HUDEP-2 (cell line): ENCODE measurements at regions not wholly inside any gene's neighbourhood (a gene's known extent, or its start where the extent isn't known, plus 50 kb on each side); places are given as distances from the start of the nearest gene placed in this dataset.
A peak's percentile ranks its signal among the peaks of the same experiment; 100 is the strongest.

Source experiments
- DNase-seq, 76 experiments: peaks; one replicate each; lab custom pipeline; 2025; ENCODE audit not compliant: unreplicated experiment in 76 of 76; lab: John Stamatoyannopoulos, UW

DNA sequence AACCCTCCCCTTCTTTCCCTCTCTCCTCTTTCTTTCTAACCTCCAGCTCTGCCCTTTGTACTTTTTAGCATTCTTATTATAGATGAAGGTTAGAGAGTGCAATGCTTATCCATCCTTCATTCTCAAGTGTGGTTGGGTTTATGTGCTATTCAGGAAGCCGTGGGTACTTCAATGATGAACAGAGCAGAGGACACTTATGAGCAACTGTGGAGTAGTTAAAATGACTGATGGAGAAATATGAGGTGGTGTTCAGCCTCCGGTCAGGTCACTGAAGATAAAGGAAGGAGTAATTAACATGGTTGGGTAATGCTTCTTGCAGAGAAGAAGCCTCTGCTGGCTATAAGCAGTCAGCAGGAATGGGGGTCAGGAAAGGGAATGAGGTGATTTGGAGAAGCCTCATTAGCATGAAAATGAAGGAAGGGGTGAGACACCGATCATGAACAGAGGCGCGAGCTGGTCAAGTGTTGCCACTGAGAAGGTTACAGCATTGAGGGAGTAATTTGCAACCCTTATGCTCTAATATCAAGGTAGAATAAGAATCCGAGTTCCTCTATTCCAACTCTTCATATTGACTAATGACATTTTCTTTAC lies 174.7 kb downstream of the LPIN1 start:
- no peak for DNase-seq

DNA sequence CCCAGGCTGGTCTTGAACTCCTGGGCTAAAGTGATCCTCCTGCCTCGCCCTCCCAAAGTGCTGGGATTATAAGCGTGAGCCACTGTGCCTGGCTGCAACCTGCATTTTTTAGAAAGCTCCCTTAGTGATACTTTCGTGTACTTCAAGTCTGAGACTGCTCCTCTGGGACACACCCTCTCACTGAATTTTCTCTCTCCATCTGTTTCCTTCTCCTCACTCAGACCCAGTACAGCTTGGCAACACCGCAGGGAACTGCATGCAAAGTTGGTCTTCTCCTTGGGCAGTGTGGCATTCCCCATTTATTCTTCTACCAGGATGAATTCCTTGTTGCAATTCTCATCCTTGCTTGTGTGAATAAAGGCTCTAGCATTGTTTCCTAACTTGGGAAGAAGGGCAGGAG lies 175.9 kb downstream of the LPIN1 start:
- no peak for DNase-seq

DNA sequence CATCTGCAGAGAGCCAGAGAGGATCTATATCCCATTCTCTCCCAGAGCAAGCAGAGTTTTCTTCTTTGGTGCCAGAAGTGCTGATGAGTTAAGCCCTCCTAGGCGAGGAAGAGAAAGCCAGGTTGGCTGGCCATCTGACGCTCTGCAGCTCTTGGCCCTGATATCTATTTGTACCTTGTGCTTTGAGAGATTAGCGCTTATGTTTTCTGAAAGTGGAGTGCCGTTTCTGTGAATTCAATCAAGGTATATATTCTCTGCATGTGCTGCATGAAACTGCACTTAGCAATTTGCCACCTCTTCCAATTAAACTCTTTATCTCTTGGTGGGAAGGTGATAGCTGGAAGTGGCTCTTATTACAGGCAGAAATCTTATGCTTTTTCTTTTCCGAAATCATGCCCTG lies 177.5 kb downstream of the LPIN1 start:
- no peak for DNase-seq

DNA sequence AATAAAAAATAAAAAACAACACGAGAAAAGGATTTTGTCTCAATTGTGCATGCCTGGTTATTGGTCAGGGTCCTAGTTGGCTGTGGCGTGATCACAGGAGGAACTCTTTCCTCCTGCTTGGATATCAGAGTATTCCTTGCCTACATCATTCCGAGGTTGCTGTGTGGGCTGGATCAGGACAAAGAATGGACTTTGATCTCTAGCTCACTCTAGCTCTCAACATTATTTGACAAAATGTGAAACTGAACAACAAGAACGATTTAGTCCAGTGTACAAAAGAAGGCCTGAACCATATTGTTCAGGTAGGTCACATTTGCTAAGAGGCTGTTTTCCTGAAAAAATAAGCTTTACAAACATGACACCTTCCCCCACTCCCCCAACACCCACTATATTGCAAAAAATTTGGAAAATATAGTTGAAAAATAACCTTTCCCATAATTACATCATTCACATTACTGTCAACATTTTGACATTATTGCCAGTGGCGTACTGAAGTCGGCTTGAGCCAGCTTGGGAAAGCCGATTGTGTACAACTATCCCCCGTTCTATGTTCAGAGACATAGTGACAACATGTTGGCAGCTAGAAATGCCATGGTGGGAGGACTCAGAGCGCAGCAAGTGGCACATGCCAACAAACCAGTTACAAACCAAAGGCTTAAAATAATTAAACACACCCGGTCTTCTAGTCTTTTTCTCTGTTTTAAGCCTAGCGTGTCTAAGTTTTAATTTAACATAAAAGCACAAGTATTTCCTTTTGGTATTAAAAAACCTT lies 179.0 kb downstream of the LPIN1 start:
- DNase-seq, result no peak

DNA sequence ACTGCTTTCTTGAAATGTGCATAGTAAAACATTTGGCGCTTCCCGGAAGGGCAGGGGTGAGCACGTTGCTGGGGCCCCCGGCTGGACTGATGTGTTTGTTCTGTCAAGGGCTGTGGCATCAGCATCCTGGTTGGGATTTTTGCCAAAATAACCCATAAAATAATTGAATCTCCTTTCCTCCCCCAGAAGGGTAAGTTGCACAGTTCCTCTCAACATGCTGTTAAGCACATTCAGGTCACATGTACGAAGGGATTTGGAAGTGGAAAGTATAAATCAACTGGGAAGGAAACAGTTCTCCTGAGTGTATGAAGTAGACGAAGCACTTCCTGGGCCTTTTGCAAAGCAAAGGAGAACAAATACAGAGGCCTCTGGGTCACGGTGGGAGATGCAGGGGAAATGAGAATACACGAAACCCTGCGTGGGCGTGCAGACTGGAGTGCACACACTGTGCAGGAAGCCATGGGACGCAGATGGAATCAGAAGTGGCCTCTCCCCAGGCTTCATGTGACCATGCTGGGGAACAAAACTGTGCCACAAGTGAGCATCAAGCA lies 183.9 kb downstream of the LPIN1 start:
- DNase-seq, result no peak

DNA sequence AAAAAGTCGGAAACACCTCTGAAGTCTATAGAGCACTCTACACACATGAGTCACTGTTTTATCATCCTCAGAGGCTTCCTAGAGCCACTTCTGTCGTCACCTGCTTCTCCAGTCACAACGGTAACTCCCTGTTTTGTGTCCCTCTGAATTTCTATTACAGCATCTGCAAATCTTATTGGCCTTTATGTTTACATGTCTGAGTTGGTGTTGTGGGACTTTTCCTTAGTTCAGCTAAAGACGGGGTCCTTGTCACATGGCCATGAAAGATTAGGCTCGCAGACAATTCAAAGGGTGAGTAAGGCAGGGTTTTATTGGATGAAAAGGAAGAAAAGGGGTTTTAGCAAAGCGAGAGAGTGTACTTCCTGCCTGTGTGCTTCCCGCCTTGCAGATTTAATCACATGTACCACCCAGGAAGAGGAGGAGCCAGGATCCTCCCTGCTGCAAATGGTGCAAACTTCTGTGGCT lies 185.6 kb downstream of the LPIN1 start:
- no peak for DNase-seq

DNA sequence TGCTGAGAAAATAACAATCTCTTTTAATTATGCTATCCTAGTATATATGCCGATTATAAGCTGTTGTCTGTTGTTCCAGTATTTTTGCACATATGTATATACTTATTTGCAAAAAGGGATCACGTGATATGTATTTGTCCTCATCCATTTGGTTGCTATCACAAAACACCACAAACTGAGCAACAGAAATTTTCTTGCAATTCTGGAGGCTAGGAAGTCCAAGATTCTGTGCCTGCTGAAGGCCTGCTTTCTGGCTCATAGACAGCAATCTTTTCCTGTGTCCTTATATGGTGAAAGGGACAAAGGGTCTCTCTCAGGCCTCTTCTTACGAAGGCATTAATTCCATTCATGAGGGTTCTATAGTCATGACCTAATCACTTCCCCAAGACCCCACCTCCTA lies 186.5 kb downstream of the LPIN1 start:
- DNase-seq, result no peak

DNA sequence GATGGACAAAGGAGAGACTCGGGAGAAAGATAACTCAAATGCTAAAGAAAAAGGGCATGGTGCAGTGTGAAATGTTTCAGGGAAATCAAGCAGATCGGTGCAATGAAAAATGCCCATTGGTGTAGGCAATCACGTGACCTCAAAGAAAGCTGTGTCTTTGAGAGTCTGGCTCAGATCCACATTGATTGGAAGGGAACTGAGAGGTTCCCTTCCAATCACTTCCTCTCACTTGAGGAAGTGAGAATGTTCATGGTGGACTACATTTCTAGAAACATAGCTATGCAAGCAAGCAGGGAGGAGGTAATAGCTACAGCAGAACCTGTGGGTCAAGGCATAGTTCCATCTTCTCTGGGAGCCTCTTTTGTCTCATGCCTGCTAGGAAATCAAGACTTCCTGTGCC lies 187.4 kb downstream of the LPIN1 start:
- no peak for DNase-seq

DNA sequence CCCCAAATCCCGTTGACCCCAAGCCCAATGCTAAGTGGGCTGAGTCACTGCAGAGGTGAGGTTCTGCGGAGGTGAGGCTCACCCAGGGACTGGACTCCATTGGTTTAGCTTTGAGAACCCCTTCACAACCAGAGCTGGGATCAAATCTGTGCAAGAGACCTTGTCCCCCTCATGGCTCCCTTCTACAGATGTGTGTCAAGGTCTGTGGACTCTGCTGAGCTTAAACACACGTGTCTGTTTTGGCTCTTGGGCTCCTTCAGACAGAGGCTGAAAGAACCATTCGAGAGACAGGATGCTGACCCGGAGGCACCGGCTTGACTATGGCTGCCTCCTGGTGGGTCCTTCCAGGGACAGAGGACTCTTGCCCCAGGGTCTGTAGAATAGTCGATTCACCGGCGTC lies 190.3 kb downstream of the LPIN1 start:
- DNase-seq, result no peak

DNA sequence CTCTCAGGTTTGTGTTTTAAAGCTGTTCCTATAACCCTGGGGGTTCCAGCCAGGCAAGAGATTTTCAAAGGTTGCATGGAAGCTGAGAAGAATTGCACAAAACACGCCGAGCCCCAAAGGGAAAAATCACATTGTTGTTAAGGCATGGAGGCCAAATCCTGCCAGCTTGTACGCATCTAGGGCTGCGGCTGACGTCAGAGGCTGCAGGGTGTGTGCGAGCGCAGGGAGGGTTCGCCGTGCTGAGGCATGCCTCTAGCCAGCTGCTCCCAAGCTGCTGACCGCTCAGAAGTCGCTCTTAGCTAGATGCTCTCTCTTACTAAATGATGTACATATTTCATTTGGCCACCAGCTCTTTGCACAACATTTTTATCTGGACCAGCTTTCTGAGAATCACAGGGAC lies 191.8 kb downstream of the LPIN1 start:
- DNase-seq, result no peak

DNA sequence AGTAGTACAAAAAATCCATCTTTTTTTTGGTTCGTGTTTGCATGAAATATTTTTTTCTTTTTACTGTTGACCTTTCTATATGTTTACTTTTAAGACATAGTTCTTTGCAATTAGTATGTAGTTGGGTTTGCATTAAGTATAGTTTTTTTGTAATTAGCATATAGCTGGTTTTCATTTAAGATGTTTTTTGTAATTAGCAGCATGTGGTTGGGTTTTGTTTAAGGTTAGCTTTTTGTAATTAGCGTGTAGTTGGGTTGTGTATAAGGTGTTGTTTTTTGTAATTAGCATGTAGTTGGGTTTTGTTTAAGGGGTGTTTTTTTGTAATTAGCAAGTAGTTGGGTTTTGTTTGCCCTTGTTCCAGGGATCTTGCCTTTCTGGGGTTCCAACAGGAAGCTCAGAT lies 193.1 kb downstream of the LPIN1 start:
- DNase-seq, result no peak

DNA sequence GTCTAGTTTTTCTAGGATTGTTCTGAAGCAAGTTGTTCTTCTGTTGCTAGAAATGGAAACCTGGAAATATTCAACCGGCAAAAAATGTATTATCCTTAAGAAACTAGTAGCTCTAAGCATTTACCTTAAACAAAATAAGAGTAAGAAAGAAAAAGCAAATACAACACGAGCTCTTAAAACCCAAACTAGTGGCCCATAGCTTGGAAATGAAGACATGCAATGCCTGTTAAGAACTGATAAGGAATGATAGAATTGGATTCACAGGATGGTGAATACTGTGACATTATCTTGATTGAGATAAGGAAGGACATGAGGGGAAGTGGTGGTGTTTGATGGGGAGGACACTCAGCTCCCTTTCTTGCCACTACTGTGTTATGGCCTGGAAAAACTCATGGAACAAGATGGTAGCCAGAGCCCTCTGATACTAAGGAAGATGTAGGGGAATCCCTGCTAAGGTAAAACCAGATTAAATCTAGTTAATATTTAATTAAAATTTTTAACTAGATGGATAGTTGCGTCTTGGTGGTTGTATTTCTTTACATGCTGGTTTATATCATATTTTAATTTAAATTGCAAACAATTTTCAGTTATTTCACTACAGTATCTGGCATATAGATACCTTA lies 193.8 kb downstream of the LPIN1 start:
- DNase-seq, result peak in 22 of 76 experiments; percentile 5 to 69 (median 37)

DNA sequence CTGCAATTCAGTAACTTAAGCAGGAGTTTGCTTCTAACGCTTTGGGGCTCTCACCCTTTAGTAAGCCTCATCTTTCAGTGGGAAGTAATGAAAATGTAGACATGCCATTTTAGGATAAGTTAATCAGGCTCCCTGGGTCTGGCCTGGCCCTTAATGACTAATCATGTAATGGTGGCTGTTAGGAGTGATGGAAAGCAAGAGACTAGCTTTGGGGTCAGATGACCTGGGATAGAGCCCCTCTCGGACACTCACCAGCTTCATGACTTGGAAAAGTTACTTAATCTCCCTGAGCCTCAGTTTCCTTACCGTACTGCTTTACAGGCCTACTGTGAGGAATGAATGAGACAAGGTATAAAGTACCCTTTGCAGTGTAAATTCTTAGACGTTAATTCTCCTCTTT lies 194.4 kb downstream of the LPIN1 start:
- DNase-seq, result peak in 1 of 76 experiments; percentile 19

DNA sequence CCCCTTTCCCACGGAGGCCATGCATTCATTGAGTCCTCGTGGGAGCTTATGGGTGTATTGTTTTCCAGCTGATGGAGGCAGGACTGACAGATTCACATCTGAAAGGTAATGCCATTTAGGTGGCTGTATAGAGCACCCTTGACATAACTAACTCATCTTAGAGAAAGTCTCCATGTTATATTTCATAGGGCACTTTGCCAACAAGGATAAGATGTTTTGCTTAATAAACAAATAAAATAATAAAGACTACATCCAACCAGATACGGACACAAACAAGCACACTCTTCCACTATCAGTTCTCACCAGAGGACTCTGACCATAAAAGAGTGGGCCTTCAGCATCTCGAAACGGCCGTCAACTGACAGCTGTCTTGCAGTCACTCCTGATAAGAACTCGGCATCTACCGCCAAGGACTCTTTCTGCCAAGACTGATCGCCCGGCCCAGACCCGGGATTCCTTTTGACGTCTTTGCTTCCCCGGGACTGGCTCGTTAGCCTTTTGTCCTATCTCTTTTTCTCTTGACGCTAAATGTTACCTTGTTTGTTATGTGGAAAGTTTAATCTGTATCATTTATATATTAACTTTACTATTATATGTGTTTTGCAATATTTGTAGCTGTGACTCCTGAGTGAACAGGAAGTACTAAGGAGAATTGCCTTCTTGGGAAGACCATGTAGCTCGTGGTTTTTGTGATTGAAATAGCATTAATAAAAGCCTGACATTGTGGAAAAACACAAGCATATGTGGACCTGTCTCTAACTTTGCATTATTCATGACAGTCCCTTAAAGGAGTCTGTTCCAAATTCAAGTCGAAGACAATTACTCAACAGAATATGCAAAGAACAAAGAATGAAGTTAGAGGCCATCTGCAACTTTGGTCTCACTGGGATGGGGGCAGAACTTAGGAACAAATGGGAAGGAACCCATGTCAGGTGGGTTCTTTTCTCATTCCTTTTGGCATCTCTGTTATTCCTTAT lies 195.1 kb downstream of the LPIN1 start:
- peak in 74 of 76 experiments; percentile 30 to 95 (median 82) for DNase-seq

DNA sequence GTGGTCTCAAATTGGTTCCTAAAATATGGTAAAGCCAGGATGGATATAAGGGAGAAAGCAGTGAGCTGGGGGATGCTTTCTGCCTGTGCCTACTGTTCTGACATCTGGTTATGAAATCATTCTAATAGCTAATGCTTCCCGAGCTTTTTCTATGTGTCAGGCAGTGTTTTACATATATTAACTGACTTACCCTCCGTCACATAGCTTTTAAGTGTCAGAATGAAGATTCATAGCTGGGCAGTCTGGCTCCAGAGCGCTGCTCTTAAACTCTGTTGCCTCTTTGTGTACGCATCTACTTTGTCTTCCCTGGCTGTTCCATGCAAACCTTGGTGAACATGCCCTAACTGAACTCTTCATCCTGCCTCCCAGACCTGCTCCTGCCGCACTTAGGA lies 195.7 kb downstream of the LPIN1 start:
- no peak for DNase-seq

DNA sequence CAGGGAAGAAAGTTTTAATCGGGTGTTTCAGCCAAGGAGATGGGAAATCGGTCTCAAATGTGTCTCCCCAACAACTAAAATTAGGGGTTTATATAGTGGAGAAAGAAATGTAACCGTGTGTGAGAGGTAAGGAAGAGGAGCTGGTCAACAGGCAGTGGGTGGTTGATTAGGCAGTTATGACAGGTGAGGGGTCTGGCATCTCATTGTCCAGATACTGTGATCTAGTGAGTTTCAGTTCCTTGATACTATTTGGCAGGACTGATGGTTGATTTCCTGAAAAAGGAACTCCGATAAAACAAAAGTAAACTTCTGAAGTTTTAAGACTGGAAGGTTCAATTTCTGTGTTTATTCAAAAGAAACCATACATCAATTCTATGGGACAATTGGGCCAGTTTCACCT lies 197.9 kb downstream of the LPIN1 start:
- no peak for DNase-seq

DNA sequence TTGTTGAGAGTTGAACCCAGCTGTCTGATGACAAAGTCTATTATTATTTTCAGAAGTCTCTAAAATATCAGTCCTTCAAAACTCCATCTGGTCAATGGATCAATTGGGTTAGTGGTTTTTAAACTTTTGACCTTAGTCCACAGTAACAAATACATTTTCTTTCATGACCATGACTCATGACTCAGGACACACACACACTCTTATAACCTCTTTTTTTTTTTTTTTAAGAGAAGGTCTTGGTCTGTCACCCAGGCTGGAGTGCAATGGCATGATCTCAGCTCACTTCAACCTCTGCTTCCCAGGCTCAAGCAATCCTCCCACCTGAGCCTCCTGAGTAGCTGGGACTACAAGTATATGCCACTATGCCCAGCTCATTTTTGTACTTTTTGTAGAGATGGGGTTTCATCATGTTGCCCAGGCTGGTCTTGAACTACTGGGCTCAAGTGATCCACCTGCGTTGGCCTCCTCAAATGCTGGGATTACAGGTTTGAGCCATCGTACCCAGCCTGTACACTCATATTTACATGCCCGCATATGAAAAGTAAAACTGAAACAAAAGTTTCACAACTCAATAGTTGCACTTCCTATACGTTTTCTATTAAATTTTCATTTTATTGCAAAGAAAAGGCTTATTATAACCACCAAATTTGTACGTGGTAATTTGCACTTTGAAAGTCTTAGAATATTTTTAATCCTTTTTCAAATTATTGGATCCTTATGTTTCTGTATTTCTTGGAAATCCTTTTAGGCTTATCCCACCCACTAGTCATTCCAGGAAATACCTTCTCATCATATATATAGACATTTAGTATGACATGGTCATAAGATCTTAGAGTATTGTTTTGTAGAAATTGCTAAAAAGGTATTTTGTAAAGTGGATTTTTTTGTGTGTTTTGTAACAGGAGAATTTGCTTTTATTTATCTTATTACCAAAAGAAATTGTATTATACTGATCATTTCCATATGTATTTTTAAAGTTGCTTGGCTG lies 199.0 kb downstream of the LPIN1 start:
- no peak for DNase-seq

DNA sequence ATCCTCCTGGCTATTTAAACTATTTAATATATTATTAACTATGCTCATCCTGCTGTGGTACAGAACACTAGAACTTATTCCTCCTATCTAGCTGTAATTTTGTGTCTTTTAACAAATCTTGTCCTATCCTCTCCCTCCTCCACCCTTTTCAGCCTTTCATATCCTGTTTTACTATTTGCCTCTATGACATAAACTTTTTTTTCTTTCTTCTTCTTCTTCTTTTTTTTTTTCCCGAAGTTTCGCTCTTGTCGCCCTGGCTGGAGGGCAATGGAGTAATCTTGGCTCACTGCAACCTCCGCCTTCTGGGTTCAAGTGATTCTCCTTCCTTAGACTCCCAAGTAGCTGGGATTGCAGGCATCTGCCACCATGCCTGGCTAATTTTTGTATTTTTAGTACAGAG lies 201.5 kb downstream of the LPIN1 start:
- no peak for DNase-seq

DNA sequence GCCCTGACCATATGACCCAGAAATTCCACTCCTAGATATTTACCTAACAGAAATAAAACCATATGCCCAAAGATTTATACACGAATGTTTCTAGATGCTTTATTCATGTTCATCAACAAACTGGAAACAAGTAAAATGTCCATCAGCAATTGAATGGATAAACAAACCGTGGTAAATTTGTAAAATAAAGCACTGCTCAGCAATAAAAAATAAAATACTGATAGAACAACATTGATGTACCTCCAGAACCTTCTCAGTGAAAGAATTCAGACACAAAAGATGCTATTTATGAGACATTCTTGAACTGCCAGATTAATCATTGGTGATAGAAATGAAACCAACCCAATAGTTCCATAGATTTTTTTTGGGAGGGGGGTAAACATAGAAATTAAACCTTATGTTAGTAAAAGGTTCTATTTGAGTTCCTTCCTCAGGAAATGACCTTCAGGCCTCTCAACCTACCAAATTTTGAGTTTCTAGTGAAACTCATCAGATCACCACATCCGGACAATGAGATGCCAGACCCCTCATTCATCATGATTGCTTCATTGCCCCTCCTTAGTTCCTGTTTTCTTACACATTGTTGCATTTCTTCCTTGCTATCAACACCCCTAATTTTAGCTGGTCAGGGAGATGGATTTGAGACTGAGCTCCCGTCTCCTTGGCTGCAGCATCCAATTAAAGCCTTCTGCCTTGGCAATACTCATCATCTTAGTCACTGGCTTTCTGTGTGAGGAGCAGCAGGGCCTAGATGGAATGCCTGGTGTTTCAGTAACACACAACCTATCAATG lies 203.5 kb downstream of the LPIN1 start:
- no peak for DNase-seq
